Activated B cell treated with CpG ODN at 0.5 μM for 24 hours (primary cell): ENCODE measurements at regions not wholly inside any gene's neighbourhood (a gene's known extent, or its start where the extent isn't known, plus 50 kb on each side); places are given as distances from the start of the nearest gene placed in this dataset.

ENCODE experiments used
- ATAC-seq: fragments of 200-7000 bp; cut with Tn5 transposase; one replicate; pipeline ENCODE4 v1.10.0; 2021; ENCODE audit warnings: low read depth, mild to moderate bottlenecking, moderate library complexity
- CTCF ChIA-PET: fragments of 350-600 bp; sonication (Branson Sonifier 250); formaldehyde crosslinking; loops from one replicate; lab custom pipeline; 2021; ENCODE audit warnings: antibody characterized with exemption; lab: Charles Lee
- POLR2A ChIA-PET: fragments of 350-600 bp; sonication (Branson Sonifier 250); formaldehyde crosslinking; loops from one replicate; lab custom pipeline; 2021; ENCODE audit warnings: antibody characterized with exemption; lab: Charles Lee
- DNase-seq: peaks from one replicate; pipeline ENCODE4 v3.0.0; 2022
- H3K27ac Mint-ChIP-seq: one replicate; pipeline ENCODE4 v1.8.0; 2020; ENCODE audit warnings: mixed read lengths
- H3K27me3 Mint-ChIP-seq: one replicate; pipeline ENCODE4 v1.8.0; 2021; ENCODE audit warnings: mixed read lengths
- H3K36me3 Mint-ChIP-seq: one replicate; pipeline ENCODE4 v1.8.0; 2021; ENCODE audit warnings: low read depth, mixed read lengths
- H3K4me1 Mint-ChIP-seq: one replicate; pipeline ENCODE4 v1.8.0; 2021; ENCODE audit warnings: mixed read lengths
- H3K4me3 Mint-ChIP-seq: one replicate; pipeline ENCODE4 v1.8.0; 2020; ENCODE audit warnings: mild to moderate bottlenecking, mixed read lengths
- H3K9me3 Mint-ChIP-seq: one replicate; pipeline ENCODE4 v1.8.0; 2020; ENCODE audit warnings: mixed read lengths
- intact Hi-C: fragments of 100-400 bp; cut with micrococcal nuclease; formaldehyde crosslinking; loops from one replicate; pipeline ENCODE4 v1.15.1; 2024
- TF ChIP-seq, protein P1 (sequence below): fragments of 200-600 bp; IDR thresholded peaks from one replicate; pipeline ENCODE4 v1.8.0; 2022; ENCODE audit warnings: antibody characterized with exemption, mild to moderate bottlenecking

DNA sequence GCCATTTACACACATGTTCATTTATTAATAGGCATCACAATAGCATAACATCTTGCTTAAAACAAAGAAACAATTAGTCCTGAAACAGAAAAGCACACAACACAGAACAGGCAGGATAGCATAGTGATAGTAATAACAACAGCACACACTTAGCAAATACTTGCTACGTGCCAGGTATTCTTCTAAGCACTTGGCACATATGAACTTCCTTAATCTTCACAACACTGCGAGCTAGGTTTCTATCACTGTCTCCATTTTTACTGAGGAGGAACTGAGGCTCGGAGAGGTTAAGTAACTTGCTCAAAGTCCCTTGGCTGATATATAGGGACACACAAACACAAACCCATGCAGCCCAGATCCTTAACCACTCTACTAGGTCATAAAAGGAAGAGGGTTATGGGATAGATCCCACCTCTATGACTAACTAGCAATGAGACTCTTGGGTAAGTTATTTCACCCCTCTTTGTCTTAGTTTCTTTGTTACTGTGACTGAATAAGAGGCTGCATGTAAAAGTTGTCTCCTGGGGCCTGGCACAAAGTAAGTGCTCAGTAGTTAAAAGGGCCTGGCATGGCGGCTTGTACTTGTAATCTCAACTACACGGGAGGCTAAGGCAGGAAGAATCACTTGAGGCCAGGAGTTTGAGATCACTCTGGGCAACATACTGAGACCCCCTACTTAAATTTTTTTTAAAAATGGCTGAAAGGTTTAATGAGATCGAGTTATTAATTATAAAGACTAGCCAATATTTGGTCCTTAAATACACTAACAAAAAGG is 181.0 kb upstream of the RHOBTB1 start:
- Mint-ChIP-seq H3K27me3 (no peaks in the 10 kb centered on the region), H3K4me3 (no peak overlapping the region), H3K4me1 (peaks cover 47% of the 10 kb centered on the region), H3K9me3 (no peaks in the 10 kb centered on the region), H3K36me3 (no peaks in the 10 kb centered on the region), H3K27ac (peak overlapping the region; percentile 77)
- DNase-seq: no peak
- TF ChIP-seq, protein P1, sequence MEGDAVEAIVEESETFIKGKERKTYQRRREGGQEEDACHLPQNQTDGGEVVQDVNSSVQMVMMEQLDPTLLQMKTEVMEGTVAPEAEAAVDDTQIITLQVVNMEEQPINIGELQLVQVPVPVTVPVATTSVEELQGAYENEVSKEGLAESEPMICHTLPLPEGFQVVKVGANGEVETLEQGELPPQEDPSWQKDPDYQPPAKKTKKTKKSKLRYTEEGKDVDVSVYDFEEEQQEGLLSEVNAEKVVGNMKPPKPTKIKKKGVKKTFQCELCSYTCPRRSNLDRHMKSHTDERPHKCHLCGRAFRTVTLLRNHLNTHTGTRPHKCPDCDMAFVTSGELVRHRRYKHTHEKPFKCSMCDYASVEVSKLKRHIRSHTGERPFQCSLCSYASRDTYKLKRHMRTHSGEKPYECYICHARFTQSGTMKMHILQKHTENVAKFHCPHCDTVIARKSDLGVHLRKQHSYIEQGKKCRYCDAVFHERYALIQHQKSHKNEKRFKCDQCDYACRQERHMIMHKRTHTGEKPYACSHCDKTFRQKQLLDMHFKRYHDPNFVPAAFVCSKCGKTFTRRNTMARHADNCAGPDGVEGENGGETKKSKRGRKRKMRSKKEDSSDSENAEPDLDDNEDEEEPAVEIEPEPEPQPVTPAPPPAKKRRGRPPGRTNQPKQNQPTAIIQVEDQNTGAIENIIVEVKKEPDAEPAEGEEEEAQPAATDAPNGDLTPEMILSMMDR: no peak
- intact Hi-C loops: loop anchor here (2.0 kb wide), 1 partner anchor 16 kb away; no protein-coding TSS in a partner anchor
- POLR2A ChIA-PET: interaction anchor here (1.5 kb wide), 1 partner anchor 11 kb away, joined by 8 read pairs; no protein-coding TSS in a partner anchor
- CTCF ChIA-PET: interaction anchor here (1.2 to 2.1 kb wide), 2 partner anchors 15 to 17 kb away, joined by 3 to 5 read pairs; no protein-coding TSS in a partner anchor
- ATAC-seq: peak; percentile 61

DNA sequence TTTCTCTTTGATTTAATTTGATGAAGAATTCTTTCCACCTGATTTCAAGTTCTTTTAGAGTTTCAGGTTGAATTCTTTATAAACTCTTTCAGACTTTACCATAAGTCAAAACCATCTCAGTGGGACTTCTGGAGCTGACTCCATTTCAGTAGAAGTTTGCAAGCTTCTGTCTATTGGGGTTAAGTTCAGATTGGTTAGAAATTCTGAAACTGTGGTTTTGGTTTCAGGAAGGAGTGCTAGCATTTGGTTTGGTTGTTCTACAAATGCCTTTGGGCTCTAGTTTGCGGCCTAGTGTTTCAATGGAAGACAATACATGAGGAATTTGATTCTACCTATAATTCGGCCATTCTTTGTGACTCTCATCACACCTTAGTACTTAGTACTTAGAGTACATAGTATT is 176.8 kb upstream of the RHOBTB1 start:
- H3K27ac Mint-ChIP-seq: no peak overlapping the region
- H3K4me1 Mint-ChIP-seq: peaks cover 38% of the 10 kb centered on the region
- ChIA-PET POLR2A (no interaction called here), CTCF (interaction anchor here (1.9 kb wide), 1 partner anchor 20 kb away, joined by 5 read pairs; no protein-coding TSS in a partner anchor)
- H3K27me3 Mint-ChIP-seq: no peaks in the 10 kb centered on the region
- DNase-seq: no peak
- TF ChIP-seq, protein P1: no peak
- ATAC-seq: no peak
- H3K36me3 Mint-ChIP-seq: no peaks in the 10 kb centered on the region
- H3K4me3 Mint-ChIP-seq: no peak overlapping the region
- H3K9me3 Mint-ChIP-seq: no peaks in the 10 kb centered on the region
- intact Hi-C loops: no loop called here

DNA sequence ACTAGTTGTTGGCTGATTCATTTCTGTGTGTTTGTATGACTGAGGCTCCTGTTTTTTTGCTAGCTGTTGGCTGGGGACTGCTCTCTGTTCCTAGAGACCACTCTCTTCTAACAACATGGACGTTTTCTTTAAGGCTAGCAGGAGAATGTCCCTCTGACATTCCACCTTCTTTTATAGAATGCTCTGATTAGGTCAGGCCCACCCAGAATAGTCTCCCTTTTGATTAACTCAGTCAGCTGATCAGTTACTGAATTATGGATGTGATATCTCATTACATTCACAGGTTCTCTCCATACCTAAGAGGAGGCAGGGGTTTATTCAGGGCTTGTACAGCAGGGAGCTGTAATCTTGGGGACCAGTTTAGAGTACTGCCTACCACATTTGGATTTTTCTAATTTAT is 175.6 kb upstream of the RHOBTB1 start:
- Mint-ChIP-seq H3K27me3 (no peaks in the 10 kb centered on the region), H3K9me3 (no peaks in the 10 kb centered on the region), H3K36me3 (no peaks in the 10 kb centered on the region), H3K27ac (no peak overlapping the region), H3K4me1 (peaks cover 26% of the 10 kb centered on the region), H3K4me3 (no peak overlapping the region)
- ChIA-PET POLR2A (no interaction called here), CTCF (no interaction called here)
- no peak for ATAC-seq
- TF ChIP-seq, protein P1: no peak
- intact Hi-C loops: no loop called here
- no peak for DNase-seq

DNA sequence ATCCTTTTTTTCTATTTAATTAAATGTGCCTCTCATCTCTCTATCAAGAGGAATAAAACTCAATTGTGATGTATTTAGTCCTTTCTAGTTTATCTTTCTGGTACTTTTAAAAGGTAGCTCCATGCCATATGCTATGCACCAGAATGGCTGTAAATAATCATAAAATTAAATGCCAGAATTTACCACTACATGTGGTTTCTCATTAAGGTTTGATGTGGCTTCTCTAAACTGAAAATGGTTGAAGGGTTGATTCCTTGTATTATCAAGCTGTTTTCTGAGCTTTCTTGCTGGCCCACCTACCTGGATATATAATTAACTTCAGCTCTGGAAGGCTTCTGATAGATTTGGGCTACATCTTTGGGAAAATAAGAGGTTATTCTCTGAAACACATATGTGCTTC is 171.9 kb upstream of the RHOBTB1 start:
- Mint-ChIP-seq H3K4me3 (no peak overlapping the region), H3K36me3 (no peaks in the 10 kb centered on the region), H3K27me3 (no peaks in the 10 kb centered on the region), H3K27ac (no peak overlapping the region), H3K9me3 (no peaks in the 10 kb centered on the region), H3K4me1 (peaks cover 3% of the 10 kb centered on the region)
- POLR2A ChIA-PET: no interaction called here
- intact Hi-C loops: no loop called here
- no peak for DNase-seq
- CTCF ChIA-PET: no interaction called here
- ATAC-seq: no peak
- TF ChIP-seq, protein P1: no peak

DNA sequence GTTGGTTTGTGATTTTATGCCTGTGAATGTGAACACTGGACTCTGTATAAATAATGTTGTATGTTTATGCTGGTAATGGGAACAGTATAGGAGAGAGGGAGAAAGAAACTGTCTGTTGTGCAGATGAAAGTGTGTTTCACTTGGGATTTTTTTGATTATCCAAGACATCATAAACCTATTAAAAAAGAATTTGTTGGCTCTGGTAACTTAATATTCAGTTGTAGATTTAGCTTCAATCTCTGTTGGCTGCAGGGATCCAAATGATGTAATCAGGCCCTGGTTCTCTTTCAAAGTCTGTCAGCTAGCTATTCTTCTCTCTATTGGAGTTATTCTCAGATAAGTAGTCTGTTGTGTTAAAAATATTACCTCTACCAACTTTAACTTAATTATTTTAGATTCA is 168.8 kb upstream of the RHOBTB1 start:
- ATAC-seq (no peak), DNase-seq (no peak)
- H3K27ac Mint-ChIP-seq: no peak overlapping the region
- no peaks in the 10 kb centered on the region for H3K9me3 Mint-ChIP-seq
- no peaks in the 10 kb centered on the region for H3K4me1 Mint-ChIP-seq
- H3K4me3 Mint-ChIP-seq: no peak overlapping the region
- peaks cover 2% of the 10 kb centered on the region for H3K27me3 Mint-ChIP-seq
- TF ChIP-seq, protein P1: no peak
- ChIA-PET POLR2A (no interaction called here), CTCF (no interaction called here)
- intact Hi-C loops: no loop called here
- H3K36me3 Mint-ChIP-seq: no peaks in the 10 kb centered on the region
